ENCODE measurements at regions not wholly inside any gene's neighbourhood (a gene's known extent, or its start where the extent isn't known, plus 50 kb on each side); places are given as distances from the start of the nearest gene placed in this dataset.

GRCh38 chr10:76719006-76719405 lies 918.6 kb downstream of the KCNMA1 start:
- Histone ChIP-seq H3K4me2 (ENCODE audit: low read length) (no peak overlapping the region), H3K79me2 (ENCODE audit: insufficient read depth, low read length) (no peaks in the 10 kb centered on the region), H3K9ac (ENCODE audit: low read length) (no peak overlapping the region), H3K4me3 (replicated peaks in 1 of 2; ENCODE audit: low read depth in 1 of 2, low read length in 2 of 2) (no peak overlapping the region), H3K36me3 (ENCODE audit: control insufficient read depth in 1 of 2, insufficient read depth in 2 of 2, low read length in 2 of 2) (no peaks in the 10 kb centered on the region), H3K4me1 (ENCODE audit: control insufficient read depth in 1 of 2, insufficient read depth in 2 of 2, low read length in 2 of 2) (no peaks in the 10 kb centered on the region), H4K20me1 (ENCODE audit: insufficient read depth) (no peaks in the 10 kb centered on the region), H3K27ac (ENCODE audit: low read depth, low read length) (no peak overlapping the region), H3K9me2 (ENCODE audit: insufficient read depth) (no peaks in the 10 kb centered on the region), H2AFZ (ENCODE audit: low read depth, low read length, poor library complexity, severe bottlenecking) (no peak overlapping the region), H3K27me3 (ENCODE audit: insufficient read depth, low read length) (no peaks in the 10 kb centered on the region), H3K9me3 (ENCODE audit: control insufficient read depth in 1 of 2, insufficient read depth in 1 of 2, low read depth in 1 of 2, low read length in 2 of 2) (no peaks in the 10 kb centered on the region)
- ChIA-PET RAD21 (ENCODE audit: low non-redundant PET in 1 of 2, low total read pairs in 2 of 2, uncharacterized antibody in 2 of 2, unreplicated experiment in 2 of 2) (no interaction called here), CTCF (no interaction called here), POLR2A (no interaction called here)
- no TSS peak for BruUV-seq (replicated peaks)
- no peak for DNase-seq (ENCODE audit: low read depth, low spot score)
- ATAC-seq: no peak
- no peak for TF ChIP-seq POLR2AphosphoS5 (IDR thresholded peaks at IDR 0.05; ENCODE audit: low read depth, low read length)
- TF ChIP-seq CEBPB (IDR thresholded peaks at IDR 0.05; ENCODE audit: low read depth): no peak
- no peak for TF ChIP-seq EZH2 (IDR thresholded peaks at IDR 0.05)
- TF ChIP-seq CBX3 (IDR thresholded peaks at IDR 0.05; ENCODE audit: low read depth): no peak
- TF ChIP-seq SP1 (IDR thresholded peaks at IDR 0.05; ENCODE audit: low read depth): no peak
- no peak for TF ChIP-seq SRF (IDR thresholded peaks at IDR 0.05; ENCODE audit: low read depth)
- TF ChIP-seq MAX (IDR thresholded peaks at IDR 0.05): no peak
- no peak for TF ChIP-seq YY1 (IDR thresholded peaks at IDR 0.05; ENCODE audit: extremely low read depth, insufficient replicate concordance, low read depth, low read length)
- TF ChIP-seq TCF7L2 (IDR thresholded peaks at IDR 0.05; ENCODE audit: borderline replicate concordance, extremely low read depth, insufficient read depth, insufficient read length): no peak
- no peak for TF ChIP-seq RAD21 (IDR thresholded peaks at IDR 0.05; ENCODE audit: low read depth)
- no peak for TF ChIP-seq FOSL1 (IDR thresholded peaks at IDR 0.05; ENCODE audit: low read depth)
- intact Hi-C loops (cut with micrococcal nuclease): no loop called here

- Histone ChIP-seq H3K9me2 (ENCODE audit: insufficient read depth) (no peaks in the 10 kb centered on the region), H4K20me1 (ENCODE audit: insufficient read depth) (no peaks in the 10 kb centered on the region), H2AFZ (ENCODE audit: low read depth, low read length, poor library complexity, severe bottlenecking) (no peak overlapping the region), H3K79me2 (ENCODE audit: insufficient read depth, low read length) (no peaks in the 10 kb centered on the region), H3K9ac (ENCODE audit: low read length) (no peak overlapping the region), H3K27ac (ENCODE audit: low read depth, low read length) (no peak overlapping the region), H3K4me1 (ENCODE audit: control insufficient read depth in 1 of 2, insufficient read depth in 2 of 2, low read length in 2 of 2) (no peaks in the 10 kb centered on the region), H3K27me3 (ENCODE audit: insufficient read depth, low read length) (no peaks in the 10 kb centered on the region), H3K9me3 (ENCODE audit: control insufficient read depth in 1 of 2, insufficient read depth in 1 of 2, low read depth in 1 of 2, low read length in 2 of 2) (no peaks in the 10 kb centered on the region), H3K4me3 (replicated peaks in 1 of 2; ENCODE audit: low read depth in 1 of 2, low read length in 2 of 2) (no peak overlapping the region), H3K4me2 (ENCODE audit: low read length) (no peak overlapping the region), H3K36me3 (ENCODE audit: control insufficient read depth in 1 of 2, insufficient read depth in 2 of 2, low read length in 2 of 2) (no peaks in the 10 kb centered on the region)
- RAD21 ChIA-PET (ENCODE audit: low non-redundant PET in 1 of 2, low total read pairs in 2 of 2, uncharacterized antibody in 2 of 2, unreplicated experiment in 2 of 2): no interaction called here
- POLR2A ChIA-PET: no interaction called here
- intact Hi-C loops (cut with micrococcal nuclease): no loop called here
- no TSS peak for BruUV-seq (replicated peaks)
- no peak for DNase-seq (ENCODE audit: low read depth, low spot score)
- CTCF ChIA-PET: no interaction called here
- TF ChIP-seq ATF3 (IDR thresholded peaks at IDR 0.05) (no peak), REST (IDR thresholded peaks at IDR 0.05; ENCODE audit: low read depth) (no peak)
- no peak for ATAC-seq
These were observed 920.5 kb downstream of the KCNMA1 start for GRCh38 chr10:76717141-76717540.
